ENCODE measurements at regions not wholly inside any gene's neighbourhood (a gene's known extent, or its start where the extent isn't known, plus 50 kb on each side); places are given as distances from the start of the nearest gene placed in this dataset.
"Not testable (repeated sequence)": the region's sequence is repeated elsewhere in the genome, so short reads cannot be mapped to it uniquely, and the experiment has no call there.

DNA sequence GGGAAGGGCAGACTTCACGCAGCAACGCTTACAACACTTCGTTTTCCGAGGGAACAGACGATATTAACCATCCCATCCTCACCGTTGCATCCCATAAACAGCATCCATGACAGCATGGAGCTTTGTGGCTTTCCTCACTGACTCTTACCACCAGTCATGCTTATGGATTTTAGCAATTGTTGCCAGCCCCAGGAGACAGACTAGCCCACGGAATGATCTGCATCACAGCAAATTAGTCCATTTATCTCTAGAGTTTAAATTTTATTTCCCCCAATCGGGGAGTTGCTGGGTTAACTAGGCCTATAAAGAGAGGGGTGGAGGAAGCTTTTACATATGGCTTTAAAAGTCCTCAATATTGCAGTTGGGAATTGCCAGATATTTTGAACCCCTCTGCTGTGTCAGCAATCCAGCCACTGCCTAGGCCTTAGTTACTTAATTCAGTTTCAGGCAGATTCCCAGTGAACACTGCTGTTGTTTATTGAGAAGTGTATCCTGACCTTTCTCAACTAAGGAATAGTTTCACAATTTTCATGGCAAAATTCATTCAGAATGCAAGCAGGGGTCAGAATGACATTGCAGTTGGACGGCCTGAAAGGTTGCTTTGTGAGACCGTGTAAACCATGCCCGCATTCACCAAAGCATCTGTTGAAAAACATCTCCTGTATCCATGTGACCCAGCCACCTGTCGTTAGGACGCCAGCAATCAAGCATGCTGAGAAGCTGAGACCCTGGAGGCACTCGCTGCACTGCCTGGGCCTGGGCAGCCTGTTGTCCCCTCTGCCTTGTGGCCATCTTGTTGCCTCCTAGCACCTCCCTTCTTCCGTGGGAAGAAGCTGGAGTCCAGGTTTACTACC lies 397.4 kb upstream of the TPM1 start:
- no peak for DNase-seq (ENCODE audit: low read depth)

DNA sequence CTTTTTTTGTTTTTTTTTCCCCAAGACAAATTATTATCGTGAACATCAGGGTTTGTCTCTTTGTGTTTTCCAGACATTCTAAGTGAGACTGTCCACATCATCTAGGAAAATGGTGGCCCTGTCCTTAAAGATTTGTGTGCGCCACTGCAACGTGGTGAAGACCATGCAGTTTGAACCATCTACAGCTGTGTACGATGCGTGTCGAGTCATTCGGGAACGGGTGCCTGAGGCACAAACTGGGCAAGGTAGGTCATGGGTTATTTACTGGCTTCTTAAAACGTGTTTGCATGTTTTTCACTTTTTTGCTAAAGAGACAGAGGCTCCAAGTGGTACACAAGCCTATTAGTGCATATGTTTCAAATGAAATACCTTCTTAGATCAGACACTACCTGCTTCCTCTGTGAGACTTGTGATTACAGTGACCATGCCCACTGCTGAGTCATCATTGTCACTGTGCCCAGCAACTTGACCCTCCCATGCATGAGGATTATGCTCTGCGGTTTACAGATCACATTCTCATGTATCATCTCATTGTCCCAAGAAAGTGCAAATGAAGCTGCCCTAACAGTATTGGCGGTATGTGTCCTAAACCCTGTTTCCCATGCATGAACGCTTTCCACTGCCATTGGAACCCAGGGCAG lies 395.2 kb upstream of the TPM1 start:
- DNase-seq (ENCODE audit: low read depth), result no peak

DNA sequence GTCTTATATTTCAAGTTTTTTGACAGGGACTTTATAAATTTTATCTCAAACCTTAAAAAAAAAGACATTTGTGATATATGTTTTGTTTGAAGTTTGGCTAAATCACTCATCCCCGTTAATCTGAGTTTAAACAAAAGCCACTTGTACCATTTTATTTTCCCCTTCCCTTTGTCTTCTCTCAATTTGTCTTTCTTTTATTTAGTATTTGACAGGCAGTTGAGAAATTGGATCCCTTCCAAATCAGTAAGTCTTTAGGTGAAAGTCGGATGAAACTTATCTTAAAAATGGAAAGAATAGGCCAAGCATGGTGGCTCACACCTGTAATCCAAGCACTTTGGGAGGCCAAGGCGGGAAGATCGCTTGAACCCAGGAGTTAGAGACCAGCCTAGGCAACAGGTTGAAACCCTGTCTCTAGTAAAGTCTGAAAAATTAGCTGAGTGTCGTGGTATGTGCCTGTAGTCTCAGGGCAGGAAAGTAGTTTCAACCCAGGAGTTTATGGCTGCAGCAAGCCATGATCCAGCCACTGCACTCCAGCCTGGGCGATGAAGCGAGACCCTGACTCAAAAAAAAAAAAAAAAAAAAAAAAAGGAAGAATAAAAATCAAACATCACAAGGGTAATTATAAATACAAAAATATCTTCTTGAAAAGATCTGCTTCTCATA lies 394.6 kb upstream of the TPM1 start:
- DNase-seq (ENCODE audit: low read depth), result no peak

DNA sequence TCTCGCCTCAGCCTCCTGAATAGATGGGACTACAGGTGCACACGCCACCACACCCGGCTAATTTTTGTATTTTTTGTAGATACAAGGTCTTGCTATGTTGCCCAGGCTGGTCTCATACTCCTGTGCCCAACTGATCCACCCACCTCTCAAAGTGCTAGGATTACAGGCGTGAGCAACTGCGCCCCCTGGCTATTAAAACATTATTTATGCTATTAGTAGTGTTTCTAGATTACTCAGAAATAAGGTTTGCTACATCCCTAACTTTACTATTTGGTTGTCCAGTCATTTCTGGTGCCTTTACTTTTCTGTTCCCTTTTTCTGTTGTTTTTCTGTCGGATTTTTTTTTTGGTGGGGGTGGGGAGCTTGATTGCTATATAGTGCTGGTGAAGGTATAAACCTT lies 393.6 kb upstream of the TPM1 start:
- DNase-seq (ENCODE audit: low read depth), result no peak

DNA sequence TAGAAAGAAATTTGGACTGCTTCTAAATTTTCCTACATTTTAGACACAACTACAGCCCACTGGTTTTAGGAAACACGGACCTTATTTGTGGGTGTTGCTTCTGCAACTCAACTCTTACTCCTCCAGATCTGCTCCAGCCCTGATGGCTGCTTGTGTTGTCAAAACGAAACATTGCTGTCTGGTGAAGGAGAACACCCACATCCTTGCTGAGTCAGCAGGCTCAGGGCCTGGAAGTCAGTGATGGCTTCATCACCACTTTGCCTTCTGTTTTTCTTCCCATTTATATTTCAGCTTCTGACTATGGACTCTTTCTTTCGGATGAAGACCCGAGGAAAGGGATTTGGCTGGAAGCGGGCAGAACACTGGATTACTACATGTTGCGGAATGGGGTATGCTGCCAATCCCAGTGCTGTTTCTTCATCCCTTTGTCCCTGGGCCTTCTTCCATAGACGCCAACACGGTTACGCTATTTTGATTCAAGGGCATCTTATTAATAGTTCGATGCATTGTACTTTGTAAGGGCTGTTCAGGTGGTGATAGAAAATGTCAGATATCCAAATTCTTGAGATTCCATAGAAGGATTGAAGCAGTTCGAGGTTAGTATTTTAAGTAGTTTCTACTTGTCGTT lies 392.6 kb upstream of the TPM1 start:
- no peak for DNase-seq (ENCODE audit: low read depth)

DNA sequence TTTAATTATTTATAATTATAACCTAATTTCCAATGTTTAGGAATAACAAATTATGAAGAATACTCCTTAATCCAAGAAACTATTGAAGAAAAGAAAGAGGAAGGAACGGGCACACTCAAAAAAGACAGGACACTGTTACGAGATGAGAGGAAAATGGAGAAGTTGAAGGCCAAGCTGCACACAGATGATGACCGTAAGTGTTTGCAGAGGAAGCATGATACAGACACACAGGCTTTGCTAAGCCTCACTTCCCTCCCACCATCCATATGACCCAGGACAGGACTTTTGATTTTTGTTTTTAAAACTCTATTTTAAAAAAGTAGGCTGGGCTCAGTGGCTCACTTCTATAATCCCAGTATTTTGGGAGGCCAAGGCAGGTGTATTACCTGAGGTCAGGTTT lies 389.4 kb upstream of the TPM1 start:
- no peak for DNase-seq (ENCODE audit: low read depth)

DNA sequence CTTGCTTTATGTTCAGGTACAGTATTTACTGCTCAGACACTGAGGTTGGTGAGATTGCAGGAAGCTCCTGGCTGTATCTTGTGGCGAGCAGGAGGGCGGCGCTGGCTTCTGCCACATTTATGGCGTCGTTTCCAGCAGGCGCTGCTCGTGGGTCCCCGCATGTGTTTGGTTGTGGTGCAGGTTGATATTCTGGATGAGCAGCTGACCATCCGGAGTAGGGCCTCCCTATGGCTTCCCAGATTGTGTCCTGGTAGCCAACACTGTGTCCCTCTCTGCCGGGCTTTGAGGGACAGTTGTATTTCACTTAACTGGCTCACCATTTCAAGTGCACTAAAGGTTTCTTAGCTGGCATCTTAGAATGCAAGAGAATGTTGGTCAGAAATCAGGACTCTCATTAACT lies 386.5 kb upstream of the TPM1 start:
- DNase-seq (ENCODE audit: low read depth), result no peak

DNA sequence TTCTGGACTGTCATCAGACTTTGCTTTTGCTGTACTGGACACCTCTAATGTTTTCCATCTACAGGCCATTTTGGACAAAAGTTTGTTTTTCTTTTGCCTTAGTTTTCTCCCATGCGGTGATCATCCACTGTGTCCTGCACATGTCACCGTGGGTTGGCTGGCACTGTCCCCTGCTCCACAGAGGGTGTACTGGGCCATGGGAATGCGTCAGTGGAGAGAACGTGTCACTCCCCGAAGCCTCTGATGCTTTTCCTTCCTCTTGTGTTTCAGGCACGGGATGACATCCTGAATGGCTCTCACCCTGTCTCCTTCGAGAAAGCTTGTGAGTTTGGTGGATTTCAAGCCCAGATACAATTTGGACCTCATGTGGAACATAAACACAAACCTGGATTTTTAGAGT lies 385.0 kb upstream of the TPM1 start:
- not testable (repeated sequence) for DNase-seq (ENCODE audit: low read depth)

DNA sequence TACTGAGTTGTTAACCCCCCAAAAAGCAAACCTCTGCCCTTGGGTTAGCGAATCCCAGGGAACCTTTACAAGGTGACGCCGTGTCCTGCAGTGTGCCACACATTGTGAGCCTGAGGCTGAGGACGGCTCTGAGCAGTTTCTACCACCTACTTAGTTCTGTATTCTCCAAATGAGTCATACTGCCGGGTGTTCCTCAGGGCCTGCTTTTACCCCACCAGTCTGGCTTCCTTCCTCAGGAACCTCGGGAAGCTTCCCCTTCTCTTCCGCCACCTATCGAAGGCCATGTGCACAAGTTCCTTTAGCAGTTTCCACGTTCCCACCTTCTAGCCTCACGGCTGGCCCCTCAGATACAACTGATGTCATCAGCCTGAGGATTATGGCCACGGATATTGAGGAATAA lies 384.0 kb upstream of the TPM1 start:
- DNase-seq (ENCODE audit: low read depth), result no peak

DNA sequence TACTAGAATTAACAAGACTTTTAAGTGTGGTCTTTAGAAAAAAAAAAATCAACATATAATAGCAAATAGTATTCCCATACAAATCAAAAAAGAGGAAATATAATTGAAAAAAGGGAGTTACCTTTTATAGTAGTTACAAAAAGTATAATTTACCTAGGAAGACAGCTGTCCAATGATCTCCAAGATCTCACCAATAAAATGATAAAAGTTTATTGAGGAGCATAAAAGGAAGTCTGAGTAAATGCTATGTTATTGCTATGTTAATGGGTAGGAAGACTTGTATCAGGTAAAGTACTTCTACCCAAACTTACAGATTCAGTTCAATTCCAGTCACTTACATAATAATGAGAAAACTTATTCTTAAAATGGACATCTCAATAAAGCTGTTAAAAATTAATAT lies 379.0 kb upstream of the TPM1 start:
- DNase-seq (ENCODE audit: low read depth), result no peak

DNA sequence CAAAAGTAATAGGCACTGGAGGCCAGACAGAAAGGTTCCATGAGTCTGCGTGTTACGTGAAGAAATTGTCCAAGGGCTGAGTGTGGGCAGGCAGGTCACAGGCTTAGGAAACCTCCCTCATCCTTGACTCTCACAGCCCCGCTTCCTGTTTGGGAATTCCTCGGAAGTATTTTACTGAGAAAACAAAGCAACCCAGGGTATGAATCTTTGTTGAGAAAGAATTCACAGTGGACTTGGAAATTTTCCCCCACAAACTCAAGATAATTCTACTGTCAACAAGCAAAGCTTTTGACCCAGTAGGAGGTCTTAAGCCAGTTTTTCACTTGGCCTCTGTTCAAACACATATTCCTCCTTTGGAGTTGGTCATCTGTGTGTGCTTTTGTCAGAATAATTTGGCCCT lies 377.1 kb upstream of the TPM1 start:
- DNase-seq (ENCODE audit: low read depth), result no peak

DNA sequence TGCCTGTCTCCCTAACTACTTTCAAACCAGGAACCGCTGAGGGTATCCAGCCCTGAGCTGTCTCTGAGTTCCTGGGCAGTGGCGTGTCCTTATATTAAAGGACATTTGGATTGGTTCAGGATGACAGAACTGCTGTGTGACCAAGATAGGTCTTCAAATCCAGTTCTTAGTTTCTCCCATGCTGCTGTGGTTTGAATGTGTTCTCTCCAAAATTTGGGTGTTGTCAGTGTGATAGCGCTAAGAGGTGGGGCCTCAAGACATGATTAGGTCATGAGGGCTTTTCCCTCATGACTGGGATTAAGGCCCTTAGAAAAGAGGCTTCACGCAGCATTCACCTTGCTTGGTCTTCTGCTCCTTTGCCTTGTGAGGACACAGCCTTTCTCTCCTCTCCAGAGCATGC lies 376.5 kb upstream of the TPM1 start:
- DNase-seq (ENCODE audit: low read depth), result no peak

DNA sequence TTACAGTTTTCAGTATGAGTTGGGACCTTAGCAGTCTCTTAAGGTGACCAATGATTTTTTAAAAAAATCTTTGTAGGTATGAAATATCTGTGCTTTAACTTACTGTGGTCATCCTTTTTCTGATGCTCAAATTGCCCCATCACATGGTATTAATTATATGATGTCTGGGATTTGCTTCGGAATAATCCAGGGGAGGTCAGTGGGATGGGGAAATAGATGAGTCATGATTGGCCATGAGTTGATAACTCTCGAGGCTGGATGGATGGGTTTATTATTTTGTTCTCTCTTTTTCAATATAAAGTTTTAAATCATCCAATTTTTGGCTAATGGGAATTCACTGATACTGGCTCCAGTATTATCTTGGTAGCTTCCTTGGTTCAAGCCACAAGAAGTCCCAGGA lies 370.3 kb upstream of the TPM1 start:
- no peak for DNase-seq (ENCODE audit: low read depth)

DNA sequence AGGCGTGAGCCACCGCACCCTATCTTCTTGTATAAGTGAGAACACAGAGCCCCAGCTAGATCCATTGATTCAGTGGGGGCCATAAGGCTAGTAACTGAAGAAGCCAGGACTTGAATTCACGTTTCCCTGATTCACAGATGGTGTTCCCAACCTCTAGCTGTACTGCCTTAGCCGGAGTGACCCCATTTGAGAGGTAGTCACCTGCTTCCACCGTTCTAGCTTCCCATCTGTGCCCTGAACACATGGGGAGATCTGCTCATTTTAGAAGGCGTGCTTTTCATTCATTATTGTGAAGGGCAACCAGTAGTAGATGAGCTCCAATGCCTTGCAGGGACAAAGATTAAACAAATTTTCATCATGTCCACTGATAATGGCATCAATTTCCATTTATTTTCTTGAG lies 365.7 kb upstream of the TPM1 start:
- no peak for DNase-seq (ENCODE audit: low read depth)

DNA sequence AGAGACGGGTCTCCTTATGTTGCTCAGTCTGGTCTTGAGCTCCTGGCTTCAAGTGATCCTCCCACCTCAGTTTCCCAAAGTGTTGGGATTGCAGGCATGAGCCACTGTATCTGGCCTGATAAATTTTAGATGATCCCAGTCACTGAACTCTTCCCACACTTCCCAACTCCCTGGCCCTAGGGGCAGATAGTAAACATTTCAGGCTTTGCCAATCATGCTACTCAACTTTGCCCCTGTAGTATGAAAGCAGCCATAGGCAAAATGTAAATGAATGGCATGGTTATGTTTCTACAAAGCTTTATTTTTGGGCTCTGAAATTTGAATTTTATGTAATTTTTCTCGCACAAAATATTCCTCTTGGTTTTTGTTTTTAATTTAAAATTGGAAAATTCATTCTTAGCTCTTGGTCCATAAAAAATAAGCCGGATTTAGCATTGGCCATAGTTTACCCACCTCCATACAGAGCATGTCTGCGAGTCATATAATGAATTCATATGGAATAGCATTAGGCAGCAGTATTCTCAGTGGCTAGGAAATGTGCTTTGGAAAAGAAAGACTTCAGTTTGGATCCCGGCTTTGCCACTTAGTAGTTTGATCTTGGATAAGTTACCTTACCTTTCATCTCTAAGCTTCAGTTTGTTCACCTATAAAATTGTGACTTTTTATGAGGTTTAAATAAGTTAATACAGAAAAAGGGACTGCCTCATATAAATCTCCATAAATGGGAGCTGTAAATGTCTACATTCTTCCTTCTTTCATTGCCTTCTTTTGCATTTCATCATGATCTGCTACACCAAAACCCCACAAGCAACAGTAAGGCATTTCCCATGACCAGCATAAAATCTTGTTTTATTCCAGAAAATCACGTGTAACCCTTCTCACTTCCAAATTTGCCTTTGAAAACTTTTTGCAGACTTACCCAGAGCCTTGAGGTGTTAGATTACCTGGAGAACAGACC lies 360.3 kb upstream of the TPM1 start:
- DNase-seq (ENCODE audit: low read depth), result no peak

DNA sequence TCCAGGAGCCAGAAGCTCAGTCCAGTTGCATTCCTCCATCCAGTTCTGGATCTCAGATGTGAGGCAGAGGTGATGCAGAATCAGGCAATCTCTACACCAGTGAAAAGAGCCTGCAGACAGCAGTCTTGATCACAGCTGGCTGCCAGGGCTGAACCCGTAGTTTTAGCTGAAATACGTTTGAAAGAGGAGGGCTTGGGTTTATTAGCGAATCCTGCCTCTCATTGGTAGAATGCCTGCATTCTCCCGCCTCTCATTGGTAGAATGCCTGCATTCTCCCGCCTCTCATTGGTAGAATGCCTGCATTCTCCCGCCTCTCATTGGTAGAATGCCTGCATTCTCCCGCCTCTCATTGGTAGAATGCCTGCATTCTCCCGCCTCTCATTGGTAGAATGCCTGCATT lies 359.4 kb upstream of the TPM1 start:
- DNase-seq (ENCODE audit: low read depth), result not testable (repeated sequence)

DNA sequence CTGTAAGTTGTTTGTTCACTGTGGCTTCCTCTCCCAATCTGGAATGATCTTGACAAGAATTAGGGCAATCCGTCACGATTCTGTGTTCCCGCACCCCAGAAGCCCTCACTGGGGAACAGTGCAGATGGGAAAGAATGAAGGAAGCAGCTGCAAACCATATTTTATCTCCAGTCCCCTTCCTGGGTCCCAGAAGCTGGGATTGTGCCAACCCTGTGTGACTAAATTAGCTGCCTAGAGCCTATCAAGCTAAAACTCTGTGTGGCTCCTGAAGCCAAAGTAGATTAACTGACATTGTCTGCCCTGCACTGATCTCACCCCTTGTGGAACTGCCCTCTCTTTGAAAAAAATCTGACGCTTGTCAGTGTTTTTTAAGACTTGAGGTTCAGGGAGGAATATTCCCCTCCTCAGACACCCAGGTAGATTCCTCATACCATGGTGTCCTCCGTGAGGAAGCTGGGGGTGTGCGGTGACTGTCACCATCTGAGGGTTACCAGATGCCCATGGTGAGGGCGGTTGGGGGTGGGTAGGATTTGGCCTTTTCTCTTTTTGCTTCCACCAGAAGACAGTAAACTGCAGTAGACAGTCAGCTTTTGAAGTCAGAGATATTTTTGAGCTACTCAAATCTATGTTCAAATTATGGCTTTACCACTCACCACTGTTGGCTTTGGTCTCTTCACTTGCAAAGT lies 358.3 kb upstream of the TPM1 start:
- DNase-seq (ENCODE audit: low read depth), result no peak

DNA sequence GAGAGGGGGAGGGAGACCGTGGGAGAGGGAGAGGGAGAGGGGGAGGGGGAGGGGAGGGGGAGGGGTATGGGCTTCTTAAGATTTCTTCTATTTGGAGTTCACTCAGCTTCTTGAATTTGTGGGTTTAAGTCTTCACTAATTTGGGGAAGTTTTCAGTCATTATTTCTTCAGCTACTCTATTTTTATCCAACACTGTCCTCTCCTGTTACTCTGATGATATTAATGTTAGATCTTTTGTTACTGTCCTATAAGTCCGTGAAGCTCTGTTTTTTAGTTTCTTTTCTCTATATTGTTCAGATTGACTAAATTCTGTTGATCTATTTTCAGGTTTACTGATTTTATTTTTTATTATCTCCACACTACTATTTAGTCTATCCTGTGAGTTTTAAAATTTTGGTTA lies 351.5 kb upstream of the TPM1 start:
- no peak for DNase-seq (ENCODE audit: low read depth)

DNA sequence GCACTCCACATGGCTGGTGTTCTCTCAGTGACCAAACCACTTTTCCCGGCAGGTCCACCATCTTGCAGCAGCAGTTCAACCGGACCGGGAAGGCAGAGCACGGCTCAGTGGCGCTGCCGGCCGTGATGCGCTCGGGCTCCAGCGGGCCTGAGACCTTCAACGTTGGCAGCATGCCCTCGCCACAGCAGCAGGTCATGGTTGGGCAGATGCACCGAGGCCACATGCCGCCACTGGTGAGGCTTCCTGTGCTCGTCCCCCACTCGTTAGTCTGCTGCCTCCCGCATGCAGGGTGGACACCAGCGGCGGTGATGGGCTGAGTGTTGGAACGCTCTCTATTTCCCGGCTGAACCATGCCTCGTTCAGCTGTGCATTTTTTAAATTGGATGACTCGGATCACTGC lies 344.9 kb upstream of the TPM1 start:
- no peak for DNase-seq (ENCODE audit: low read depth)

DNA sequence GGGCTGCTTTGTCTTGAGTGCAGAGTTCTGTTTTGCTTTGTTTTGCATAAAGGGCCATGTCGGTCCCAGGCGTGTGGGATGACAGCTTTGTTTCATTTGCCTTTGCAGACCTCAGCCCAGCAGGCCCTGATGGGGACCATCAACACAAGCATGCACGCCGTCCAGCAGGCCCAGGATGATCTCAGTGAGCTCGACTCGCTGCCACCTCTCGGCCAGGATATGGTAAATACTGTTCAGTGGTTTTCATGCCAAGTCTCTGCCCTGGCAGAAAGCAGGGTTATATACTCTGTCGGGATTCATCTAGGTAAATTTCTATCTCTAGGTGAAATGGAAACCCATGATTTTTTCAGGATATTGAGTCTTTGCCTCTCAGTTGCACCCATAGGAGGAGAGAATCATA lies 343.9 kb upstream of the TPM1 start:
- no peak for DNase-seq (ENCODE audit: low read depth)

DNA sequence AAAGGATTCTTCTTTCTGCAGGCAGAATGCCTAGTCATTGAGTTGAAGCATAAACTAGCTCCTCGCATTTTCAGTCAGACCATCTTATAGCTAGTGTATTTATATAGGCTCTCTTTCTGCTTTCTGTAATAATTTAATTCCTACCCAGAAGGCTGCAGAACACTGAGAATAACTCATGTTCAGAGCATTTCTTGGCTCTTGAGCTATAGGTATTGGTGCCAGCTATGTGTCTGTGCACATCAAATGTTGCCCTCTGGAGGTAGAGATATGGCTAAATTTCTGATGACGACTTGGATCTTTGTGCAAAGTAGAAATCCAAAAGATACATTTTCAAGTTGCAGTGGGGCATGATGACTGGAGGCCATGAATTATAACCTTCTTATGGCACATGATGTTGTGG lies 336.2 kb upstream of the TPM1 start:
- DNase-seq (ENCODE audit: low read depth), result no peak
